Glomerular visceral epithelial cell (primary cell): ENCODE measurements at regions not wholly inside any gene's neighbourhood (a gene's known extent, or its start where the extent isn't known, plus 50 kb on each side); places are given as distances from the start of the nearest gene placed in this dataset.

ENCODE experiments used
- DNase-seq: peaks from one replicate; pipeline ENCODE4 v3.0.0-alpha.2; 2016; ENCODE audit errors: extremely low spot score

DNA sequence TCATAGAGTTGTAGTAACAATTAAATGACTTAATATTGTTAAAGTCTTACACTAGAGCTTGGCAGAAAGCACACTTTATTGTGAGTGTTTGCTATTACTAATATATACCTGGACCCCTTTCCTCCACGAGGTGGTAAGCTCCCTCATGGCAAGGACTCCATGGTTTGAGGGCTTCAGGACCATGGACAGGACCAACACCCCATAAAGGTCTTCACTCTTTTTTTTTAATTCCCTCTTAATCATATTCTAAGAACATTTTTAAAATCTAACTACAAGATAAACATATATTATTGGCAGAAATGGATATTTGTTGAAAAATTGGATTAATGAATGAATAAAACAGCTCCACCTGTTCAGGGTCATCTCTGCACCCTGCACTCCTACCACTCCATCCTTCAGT lies 154.5 kb downstream of the CBLN1 start:
- DNase-seq, result no peak

DNA sequence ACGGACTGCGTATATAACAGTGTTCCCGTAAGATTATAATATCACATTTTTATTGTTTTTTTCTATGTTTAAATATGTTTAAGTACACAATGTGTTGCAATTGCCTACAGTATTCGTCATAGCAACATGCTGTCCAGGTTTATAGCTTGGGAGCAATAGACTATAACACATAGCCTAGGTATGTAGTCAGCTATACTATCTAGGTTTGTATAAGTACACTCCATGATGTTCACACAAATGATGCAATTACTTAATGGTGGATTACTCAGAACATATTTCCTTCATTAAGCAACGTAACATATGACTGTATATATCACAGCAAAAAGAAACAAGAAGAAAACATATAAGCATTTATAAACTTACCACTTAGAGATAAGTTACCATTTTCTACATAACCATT lies 160.0 kb downstream of the CBLN1 start:
- DNase-seq, result no peak

DNA sequence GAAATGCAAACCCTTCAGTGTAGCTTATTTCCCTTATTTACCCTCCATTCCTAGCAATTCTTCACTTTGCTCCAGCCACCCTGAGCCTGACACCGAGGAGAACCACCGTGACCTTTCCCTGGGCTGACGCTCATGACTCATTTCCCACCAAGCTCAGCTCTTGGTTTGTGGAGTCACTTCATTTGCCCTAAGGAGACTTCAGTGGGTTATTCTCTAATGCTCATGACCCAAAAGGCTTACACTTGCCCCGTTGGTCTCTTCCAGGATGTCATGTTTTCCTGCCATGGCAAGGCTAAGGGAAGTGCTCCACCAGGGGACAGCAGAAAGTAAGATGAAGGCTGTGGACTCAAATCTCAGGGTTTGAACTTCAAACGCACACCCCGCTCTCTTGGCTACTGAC lies 161.0 kb downstream of the CBLN1 start:
- no peak for DNase-seq

DNA sequence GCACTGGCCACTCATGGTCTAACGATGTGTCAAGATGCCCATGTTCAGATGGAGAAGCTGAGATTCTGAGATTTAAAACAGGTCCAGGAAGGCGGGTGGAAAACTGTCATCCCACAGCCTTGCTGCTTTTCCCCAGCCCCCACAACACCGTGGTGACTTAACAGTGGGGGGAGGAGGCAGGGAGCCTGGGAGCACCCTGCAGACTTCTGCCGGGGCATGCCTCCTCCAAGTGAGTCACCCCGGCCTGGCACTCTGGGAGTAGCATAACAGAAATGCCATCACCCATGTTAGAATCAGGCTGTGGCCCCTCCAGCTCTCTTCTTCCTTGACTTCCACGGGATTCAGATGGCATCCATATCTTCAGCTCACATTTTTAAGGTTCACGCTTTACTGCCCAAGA lies 164.8 kb downstream of the CBLN1 start:
- no peak for DNase-seq

DNA sequence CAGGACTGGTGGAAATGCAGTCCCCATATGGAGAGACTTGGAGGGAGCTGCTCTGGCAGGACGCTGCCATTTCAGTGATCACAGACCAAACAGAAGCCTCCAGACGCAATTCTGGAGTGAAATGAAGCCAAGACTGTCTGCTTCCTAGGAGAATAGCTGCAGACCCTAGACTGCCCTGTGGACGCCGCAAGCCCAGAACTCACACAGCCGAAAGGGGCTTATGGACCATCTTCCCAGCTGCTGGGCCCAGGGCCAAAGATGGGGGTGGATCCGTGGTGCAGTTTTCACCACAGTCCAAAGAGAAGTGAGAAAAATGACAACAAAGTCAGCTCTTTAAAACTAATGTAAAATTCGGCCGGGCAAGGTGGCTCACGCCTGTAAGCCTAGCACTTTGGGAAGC lies 165.7 kb downstream of the CBLN1 start:
- no peak for DNase-seq

DNA sequence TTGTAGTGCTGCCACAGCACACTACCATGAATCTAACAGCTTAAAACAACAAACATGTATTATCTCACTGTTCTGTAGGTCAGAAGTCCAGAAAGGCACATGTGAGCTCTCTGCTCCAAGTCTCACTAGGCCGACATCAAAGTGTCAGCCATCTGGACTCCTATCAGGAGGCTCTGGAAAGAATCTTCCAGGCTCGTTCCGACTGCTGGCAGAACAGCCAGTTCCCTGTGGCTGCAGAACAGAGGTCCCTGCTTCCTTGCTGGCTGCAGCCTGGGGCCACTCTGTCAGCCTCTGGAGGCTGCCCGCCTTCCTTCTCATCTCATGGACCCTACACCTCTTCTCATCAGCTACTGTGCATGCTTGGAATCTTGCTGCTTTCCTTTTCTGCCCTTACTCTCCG lies 168.9 kb downstream of the CBLN1 start:
- no peak for DNase-seq

DNA sequence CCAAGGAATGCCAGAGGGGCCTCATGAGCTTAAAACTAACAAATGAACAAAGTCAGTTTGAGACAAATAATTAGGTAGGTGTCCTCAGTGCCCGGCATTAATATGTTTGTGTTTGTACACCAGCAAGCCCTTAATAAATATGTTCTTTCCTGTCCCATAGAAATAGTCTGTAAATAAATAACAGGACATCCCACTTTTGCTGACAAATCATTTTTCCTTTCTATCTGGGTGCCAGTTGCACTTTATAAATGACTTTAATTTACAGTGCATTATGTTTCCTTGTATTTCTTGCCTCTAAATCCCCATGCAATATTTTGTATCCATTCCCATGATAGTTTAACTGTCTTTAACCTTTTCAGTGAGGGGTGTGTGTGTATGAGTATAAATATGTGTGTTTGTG lies 170.3 kb downstream of the CBLN1 start:
- DNase-seq, result no peak

DNA sequence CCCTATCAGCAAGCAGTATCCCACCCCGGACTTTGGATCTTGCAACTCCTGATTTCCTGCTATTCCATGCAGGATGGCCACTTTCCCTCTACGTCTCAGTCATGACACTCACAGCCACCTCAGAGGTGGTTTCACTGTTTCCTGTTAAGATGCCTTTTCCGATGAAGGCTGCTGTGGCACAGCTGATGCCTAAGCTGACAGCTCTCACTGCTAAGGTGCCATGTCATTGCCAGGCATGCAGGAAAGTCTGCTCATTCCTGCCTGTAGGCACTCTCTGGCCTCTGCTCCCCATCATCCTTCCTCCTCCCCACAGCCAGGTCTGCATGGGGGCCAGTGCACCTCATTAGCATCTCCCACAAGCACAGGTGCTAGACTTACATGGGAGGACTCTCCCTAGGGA lies 173.0 kb downstream of the CBLN1 start:
- DNase-seq, result no peak

DNA sequence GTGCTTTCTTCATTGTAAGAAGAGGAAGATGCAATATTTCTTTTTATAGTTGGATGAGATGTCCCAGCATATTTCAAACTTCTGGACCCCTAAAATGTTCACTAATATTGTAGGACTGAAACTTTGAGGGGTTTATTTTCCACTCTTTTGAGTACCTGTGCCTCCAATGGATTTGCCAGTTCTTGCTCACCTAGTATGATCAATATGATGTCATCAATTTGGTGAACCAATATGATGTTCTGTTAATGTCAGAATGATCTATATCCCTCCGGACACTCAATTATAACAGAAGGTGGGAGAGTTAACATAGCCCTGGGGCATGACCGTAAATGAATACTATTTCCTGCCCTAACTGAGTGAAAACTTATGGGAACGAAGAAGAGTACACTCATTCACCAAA lies 178.3 kb downstream of the CBLN1 start:
- DNase-seq, result no peak

DNA sequence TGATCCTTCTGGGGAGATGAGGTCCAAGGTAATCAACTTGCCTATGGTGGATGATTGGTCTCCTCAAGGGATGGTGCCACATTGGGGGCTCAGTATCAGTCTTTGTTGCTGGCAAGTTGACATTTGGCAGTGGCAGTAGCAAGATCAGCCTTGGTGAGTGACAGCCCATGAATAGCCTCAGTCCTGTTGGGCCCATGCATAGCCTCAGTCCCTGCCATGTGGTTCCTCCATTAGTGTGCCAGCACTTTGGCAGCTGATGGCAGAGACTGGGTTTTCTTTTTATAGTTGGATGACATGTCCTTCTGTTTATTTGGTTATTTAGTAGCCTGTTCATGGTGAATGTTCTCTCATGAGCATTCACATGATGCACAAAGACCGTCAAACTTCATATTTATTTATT lies 179.6 kb downstream of the CBLN1 start:
- DNase-seq, result no peak

DNA sequence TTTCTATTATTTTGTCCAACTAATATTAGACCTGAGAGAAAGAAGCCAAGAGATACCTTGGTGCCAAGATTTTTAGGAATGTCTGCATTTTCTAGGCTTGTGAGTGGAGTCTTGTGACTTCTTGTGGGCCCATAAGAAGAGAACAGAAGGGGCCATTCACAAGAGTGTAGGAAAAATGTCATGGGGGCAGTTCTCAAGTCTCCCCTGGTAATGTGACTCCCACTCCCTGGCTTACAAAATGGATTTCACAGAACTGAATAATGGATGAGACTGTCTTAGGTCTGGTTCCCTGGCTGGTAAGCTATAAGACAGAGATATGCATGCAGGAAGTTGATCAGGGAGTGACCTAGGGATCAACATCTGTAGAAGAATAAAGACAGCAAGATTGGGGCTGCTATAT lies 181.3 kb downstream of the CBLN1 start:
- no peak for DNase-seq

DNA sequence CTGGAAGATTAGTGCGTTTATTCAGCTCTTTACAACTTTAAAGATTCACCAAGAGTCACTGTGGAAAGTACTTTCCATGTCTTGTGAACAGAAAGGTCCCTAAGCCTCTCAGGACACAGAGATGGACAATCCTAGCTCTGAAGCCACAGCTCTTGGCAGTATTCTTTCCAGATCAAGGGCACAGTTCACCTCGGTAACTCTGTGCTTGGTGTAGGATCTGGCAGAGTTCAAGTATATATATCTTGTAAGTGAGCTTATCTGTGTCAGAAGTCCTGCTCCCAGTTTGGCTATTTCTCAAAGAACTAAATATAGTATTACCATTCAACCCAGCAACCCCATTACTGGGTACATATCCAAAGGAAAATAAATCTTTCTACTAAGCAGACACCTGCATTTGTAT lies 183.7 kb downstream of the CBLN1 start:
- DNase-seq, result no peak

DNA sequence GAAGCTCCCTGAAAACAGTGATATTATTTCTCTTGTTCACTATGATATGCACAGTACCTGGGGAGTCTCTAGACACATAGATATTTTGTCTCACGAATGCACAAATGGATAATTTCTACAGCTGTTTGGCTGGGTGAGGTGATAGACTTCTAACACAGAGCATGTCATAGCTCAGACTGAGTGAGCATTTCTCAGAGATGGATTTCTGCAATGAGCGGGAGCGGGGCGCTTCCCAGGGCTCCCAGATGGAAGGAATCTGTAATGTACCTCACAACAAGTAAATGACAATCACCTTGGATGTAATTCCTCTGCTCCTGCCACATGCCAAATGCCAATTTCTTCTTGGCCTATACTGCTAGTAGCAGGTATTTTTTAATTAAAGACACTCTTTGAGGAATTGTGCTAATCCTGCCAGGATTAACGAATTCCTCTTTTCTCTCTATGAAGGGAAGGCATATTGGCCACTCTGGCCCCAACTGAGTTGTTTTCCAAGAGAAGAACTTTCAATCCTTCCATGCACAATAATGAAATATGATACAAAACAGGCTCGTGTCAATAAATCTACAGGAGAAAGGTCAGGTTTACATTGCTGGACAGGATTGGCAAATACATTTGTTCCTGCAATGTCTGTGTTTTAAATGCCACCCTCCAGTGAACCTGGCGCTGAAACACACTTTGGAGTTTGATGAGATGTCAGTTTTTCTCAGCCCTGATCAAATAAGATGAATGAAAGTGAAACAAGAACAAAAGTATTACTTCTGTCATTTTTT lies 185.3 kb downstream of the CBLN1 start:
- DNase-seq, result no peak

DNA sequence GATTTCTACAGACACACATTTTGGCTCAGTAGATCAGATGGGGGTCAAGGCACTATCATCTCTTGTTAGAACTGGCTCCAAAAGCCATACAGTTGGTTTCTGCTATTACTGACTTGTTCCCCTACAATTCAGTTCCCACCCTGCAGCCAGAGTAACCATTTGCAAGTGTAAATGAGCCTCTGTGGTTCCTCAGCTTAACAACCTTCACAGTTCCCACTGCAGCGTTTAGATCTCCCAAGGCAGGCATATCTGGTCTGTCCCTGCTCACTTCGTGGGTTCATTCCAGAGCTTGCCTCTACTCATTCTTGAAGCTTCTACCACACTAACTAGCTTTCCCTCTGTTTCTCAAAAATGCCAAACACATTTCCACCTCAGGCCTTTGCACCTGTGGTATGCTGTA lies 186.1 kb downstream of the CBLN1 start:
- no peak for DNase-seq

DNA sequence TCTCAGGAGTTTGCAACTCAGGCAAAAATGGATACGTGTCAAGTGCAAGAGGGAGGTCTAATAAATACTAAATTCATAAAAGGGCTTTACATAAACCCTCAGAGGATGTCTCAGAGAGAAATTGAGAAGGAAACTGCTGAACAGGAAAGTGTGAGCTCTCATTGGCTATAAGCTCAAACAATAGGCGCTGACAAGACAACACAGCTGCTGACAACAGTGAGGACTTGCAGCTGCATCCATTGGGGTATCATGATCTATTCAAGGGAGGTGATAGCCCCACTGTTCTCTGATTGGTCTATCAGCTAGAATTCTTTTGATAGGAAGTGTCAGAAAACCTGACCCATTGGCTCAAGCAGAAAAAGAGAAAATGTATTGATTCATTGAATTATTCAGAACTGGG lies 187.2 kb downstream of the CBLN1 start:
- DNase-seq, result no peak

DNA sequence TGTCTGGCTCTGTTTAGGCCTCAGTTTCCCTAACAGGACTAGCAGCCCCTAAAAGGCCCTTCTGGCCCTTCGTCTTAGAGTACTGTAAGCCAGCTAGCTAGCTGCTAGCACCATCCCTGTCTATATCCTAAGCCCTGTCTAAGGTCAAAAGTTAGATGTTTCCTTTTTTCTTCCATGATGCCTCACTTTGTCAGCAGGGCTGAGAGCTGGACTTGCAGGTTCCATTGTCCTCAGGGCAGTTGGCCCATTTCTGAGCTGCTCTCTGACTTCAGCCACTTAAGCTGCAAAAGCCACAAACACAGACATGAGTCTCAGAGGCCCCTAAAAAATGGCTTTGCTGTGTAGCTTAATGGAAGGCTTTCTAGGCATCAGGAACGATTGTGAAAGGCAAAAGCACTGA lies 187.7 kb downstream of the CBLN1 start:
- no peak for DNase-seq

DNA sequence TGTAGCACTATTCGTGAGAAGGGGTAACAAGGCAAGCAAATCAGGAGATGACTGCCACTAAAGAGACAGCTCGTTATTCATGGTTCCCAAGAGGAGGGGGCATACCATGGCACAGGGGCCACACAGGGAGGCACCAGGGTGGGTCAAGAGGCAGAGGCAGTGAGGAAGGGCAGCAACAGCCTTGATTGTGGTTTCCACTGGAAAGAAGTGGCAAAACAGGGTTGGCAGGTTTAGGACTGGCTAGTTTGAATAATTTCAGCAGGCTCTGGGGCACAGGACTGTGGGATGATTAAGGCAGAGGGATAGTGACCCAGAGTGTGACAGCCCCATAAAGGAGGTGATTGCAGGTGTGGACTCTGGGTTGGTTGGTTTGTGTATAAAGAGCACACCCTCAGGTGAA lies 188.9 kb downstream of the CBLN1 start:
- DNase-seq, result no peak

DNA sequence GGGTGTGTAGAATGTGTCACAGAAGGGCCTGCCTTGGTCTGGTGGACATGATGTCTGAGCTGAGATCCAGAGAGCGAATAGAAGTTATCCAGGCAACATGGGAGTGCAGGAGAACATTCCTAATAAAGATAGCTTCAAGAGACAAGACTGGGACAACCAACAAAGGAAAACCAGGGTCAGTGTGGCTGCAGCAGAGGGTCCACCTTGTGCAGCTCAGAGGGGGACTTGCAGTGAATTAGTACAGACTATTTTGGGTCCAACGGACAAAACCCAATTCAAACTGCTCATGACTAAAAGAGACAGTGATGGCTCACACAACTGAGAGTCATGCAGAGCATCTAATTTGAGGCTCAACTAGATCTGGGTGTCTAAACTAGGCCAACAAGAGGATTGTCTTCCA lies 192.1 kb downstream of the CBLN1 start:
- no peak for DNase-seq

DNA sequence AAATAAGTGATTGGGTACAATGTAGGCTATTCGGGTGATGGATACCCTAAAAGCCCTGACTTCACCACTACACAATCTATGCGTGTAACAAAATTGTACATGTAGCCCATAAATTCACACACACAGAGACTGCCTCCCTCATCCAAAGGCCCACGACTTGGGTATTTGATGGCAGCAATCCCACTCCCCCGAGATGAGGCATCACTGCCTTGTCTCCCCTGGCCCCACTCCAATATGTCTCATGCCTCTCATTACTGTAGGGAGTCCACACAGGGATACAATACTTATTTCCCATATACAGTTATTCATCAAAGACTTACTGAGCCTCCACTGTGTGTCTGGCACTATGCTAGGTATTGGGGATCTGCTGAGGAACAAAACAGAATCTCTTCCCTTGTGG lies 192.6 kb downstream of the CBLN1 start:
- DNase-seq, result no peak

DNA sequence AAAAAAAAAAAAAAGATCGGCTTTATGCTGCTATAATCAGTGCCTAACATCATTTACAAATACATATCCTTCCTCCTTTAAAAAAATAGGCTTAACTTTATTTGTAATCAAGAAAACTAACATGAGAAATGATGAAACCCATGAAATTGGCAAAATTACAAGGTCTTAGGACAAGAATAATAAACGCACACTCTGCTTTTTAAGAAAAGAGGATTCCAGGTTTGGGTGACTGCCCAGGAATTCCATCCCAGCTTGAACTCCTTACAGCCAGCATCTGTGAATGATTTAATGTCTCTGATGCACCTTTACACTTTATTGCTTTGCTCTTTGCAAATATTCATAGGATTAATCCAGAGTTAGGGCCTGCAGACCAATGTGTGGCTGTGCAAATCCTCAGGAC lies 196.0 kb downstream of the CBLN1 start:
- DNase-seq, result no peak

DNA sequence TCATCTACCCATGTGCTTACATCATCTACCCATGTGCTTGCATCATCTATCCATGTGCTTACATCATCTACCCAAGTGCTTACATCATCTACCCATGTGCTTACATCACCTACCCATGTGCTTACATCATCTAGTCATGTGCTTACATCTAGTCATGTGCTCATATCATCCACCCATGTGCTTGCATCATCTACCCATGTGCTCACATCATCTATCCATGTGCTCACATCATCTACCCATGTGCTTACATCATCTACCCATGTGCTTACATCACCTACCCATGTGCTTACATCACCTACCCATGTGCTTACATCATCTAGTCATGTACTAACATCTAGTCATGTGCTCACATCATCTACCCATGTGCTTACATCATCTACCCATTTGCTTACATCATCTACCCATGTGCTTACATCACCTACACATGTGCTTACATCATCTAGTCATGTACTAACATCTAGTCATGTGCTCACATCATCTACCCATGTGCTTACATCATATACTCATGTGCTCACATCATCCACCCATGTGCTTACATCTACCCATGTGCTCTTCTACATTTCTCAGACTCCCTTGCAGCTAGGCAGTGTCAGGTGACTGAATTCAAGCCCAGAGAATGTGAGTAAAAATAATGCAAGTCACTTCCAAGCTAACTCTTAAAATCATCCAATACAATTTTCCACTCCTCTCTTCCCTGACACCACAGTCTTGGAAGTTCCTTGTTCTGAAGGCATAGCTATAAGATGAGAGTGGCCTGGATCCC lies 196.8 kb downstream of the CBLN1 start:
- no peak for DNase-seq

DNA sequence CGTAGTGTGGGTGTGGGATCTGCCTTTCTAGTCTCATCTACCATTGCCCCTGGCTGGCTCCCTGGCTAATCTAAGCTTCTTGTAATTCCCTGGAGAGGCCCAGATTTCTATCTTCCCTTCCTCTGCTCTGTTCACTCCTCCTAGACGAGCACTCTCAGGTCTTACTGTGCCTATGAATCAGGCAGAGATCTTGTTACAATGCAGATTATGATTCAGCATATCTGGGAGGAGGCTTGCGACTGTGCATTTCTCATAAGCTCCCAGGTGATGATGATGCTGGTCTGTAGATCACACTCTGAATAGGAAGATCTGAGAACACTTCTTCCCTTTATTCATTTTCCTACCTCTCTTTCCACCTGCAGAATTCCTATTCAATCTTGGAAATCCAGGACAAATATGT lies 200.1 kb downstream of the CBLN1 start:
- DNase-seq, result no peak

DNA sequence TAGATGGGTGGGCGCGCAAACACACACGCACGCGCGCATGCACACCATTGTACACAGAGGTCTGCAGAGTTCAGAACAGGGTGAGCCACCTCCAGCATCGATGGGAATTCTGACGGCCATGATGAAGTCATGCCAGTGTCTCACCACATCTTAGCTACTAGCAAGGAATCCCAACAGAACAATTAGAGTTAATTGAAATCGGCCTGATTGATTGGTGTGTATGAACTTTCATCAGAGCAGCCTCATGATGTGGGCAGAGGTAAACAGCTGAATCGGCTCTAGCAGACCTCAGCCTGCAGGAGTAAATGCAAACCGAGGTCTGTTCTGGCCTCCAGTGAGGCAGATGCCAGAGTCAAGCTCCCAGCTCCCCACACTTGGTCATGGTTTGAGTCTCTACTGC lies 200.6 kb downstream of the CBLN1 start:
- no peak for DNase-seq

DNA sequence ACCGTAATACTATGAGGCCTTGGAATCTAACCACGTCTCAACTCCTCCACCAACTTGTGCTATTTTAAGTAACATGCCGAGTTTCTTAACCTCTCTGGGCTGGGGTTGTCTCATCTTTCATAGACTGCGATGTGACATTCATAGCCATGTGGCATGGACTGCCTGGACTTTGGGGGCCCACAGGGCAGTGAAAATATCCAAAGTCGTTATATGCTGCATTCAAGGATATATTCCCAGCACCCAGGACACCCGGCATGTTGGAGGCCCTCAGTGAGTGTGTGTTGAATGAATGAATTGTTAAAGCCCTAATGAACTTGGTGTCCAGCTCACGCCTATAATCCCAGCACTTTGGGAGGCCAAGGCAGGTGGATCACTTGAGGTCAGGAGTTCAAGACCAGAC lies 203.1 kb downstream of the CBLN1 start:
- DNase-seq, result no peak
